ENCODE measurements at regions not wholly inside any gene's neighbourhood (a gene's known extent, or its start where the extent isn't known, plus 50 kb on each side); places are given as distances from the start of the nearest gene placed in this dataset.

DNA sequence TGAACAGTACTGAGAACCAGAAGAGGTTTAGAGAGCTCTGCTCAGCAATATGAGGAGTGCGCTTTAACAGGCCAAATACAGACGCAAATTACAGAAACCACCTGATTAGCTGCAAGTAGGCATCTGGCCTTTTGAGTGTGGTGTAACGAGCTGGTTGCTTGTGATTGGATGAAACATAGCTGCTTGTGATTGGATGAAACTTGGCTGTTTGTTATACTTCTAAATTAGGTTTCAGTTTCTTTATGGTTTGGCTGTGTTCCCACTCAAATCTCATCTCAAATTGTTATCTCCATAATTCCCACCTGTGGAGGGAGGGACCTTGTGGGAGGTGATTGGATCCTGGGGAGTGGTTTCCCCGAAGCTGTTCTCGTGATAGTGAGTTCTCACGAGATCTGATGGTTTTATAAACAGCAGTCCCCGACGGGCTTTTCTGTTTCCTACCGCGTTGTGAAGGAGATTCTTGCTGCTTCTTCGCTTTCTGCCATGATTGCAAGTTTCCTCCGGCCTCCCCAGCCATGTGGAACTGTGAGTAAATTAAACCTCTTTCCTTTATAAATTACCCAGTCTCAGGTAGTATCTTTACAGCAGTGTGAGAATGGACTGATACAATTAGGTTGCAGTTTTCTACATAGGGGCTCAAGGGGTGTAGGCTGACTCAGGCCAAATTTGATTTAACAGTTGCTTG is 655.9 kb upstream of the MAN1A1 start:
- peak overlapping the region in 1 of 4 donors; percentile 36 for H3K4me3 Mint-ChIP-seq
- H3K27ac Mint-ChIP-seq, result no peak overlapping the region

DNA sequence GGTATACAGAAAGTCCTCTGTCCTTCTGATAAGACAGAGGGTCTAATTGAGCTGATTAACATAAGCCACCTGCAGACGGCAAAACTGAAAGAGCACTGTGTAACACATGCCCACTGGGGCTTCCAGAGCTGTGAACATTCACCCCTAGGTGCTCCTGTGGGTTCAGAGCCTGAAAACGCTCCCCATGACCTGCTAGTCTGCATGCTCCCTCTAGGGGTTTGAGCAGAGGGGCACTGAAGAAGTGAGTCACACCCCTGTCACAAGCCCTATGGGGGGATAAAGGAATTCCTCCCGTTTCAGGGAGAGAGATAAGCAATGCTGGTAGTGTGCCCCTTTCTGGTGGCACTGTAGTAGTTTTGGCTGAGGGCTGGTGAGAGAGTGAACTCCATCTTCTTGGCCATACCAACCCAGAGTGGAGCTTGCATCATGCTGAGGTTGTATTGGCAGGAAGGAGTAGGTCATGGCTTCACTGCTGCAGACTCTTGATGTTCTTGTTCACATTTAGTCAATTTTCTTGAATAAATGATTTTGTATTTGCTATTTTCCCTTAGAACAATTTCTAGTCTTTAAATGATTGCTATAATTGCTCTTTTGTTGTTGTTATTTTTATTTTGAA is 637.5 kb upstream of the MAN1A1 start:
- Mint-ChIP-seq H3K27ac (no peak overlapping the region), H3K9me3 (no peaks in the 10 kb centered on the region), H3K27me3 (no peaks in the 10 kb centered on the region), H3K4me1 (no peaks in the 10 kb centered on the region), H3K4me3 (no peak overlapping the region), H3K36me3 (no peaks in the 10 kb centered on the region)

More for the DNA sequence above, 655.9 kb upstream of the MAN1A1 start:
- peaks cover 0 to 3% (median 0%) of the 10 kb centered on the region in 3 donors for H3K4me1 Mint-ChIP-seq
- H3K27me3 Mint-ChIP-seq, result no peaks in the 10 kb centered on the region
- H3K36me3 Mint-ChIP-seq, result no peaks in the 10 kb centered on the region
- H3K9me3 Mint-ChIP-seq, result peaks cover 0 to 4% (median 2%) of the 10 kb centered on the region in 3 donors

DNA sequence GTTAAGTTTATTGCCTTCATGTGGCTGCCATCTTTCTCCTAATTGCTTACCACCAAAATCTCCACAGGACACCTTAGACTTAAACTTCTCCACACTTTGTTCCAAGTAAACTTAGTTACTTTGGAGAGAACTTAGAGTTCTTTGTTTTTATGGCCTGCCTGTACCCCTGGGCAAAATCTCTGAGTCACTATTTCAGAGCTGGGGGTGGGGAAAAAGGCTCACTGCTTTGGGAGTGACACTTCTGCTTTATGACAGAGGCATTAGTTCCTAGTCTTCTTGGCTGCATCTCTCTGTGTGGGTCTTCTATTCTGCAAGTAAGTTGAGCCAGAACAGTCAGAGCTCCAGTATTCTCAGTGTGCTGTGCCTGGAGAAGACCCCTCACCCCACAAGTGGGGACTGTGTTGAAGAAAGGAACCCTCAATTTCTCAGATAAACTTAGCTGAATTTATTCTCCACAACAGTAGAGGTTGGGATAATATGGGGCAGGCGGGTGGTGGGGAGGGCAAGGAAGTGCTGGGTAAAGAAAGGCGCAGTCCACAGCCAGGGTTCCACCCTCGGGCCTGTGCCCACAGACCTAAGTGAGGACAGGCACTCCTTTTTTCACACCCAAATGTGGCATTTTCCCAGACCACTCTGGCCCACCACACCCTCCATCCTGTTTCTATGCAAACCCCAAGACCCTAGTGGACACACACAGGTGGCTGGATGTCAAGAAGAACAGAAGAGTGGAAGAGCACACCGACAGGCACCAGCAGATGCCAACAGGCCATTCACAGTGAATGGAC is 636.6 kb upstream of the MAN1A1 start:
- Mint-ChIP-seq H3K4me3 (no peak overlapping the region), H3K9me3 (no peaks in the 10 kb centered on the region), H3K27me3 (no peaks in the 10 kb centered on the region), H3K4me1 (no peaks in the 10 kb centered on the region), H3K27ac (no peak overlapping the region), H3K36me3 (no peaks in the 10 kb centered on the region)

DNA sequence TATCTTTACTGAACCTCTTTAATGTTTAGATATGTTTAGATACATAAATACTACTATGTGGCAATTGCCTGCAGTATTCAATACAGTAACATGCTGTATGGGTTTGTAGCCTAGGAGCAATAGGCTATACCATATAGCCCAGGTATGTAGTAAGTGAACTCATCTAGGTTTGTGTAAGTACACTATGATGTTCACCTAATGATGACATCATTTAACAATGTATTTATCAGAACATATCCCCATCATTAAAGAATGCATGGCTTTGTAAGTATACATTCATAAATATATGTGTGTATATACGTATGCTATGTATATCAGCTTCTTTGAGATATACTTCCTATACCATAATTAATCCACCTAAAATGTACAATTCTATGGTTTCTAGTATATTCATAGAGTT is 631.2 kb upstream of the MAN1A1 start:
- Mint-ChIP-seq H3K27me3 (no peaks in the 10 kb centered on the region), H3K27ac (no peak overlapping the region), H3K4me1 (peaks cover 0 to 2% (median 0%) of the 10 kb centered on the region in 3 donors), H3K36me3 (no peaks in the 10 kb centered on the region), H3K9me3 (no peaks in the 10 kb centered on the region), H3K4me3 (no peak overlapping the region)

DNA sequence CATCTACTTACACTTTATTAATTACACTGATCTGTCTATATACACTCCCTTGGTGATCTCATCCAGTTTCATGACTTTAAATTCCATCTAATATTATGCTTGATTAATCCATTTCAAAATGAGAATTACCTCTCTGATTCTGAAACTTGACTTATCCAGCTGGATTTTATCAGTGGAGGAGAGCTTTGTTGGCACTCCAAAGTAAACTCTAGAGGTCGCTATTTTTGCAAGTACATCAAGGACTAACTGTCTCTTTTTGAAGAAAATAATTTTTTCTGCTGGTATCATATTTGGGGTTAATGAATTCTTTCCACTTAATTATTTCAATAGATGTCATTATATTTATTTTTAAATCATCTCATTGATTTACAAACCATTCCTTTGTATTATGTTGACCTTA is 630.3 kb upstream of the MAN1A1 start:
- no peak overlapping the region for H3K27ac Mint-ChIP-seq
- H3K4me1 Mint-ChIP-seq, result peaks cover 0 to 2% (median 0%) of the 10 kb centered on the region in 3 donors
- no peaks in the 10 kb centered on the region for H3K27me3 Mint-ChIP-seq
- no peaks in the 10 kb centered on the region for H3K36me3 Mint-ChIP-seq
- H3K4me3 Mint-ChIP-seq, result no peak overlapping the region
- H3K9me3 Mint-ChIP-seq, result no peaks in the 10 kb centered on the region

DNA sequence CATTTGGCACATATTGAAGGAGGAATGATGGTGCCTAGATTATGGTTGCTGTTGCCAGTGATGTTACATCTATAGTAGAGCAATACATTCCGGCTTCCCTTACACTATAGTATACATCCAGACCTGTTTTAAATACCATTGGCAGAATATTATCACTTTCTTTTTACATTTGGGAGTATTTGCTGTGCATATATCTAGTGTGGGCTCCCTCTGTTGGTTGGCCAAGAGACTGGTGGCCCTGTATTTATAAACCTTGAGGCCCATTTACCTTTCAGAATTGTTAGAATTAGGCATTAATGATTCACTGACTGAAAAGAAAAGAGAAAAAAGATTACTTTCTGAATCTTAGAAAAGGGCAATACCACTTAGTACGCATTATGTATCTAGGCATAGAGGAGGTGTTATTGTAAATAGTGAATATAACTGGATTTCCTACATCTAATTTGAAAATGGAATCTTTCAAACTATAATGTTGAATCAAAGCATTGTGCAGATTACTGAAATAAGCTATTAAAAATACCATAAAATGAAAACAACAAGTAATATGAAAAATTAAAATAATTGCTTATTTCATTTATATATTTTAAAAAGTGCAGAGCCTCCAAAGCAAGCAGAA is 628.8 kb upstream of the MAN1A1 start:
- H3K4me1 Mint-ChIP-seq, result peaks cover 0 to 2% (median 0%) of the 10 kb centered on the region in 3 donors

DNA sequence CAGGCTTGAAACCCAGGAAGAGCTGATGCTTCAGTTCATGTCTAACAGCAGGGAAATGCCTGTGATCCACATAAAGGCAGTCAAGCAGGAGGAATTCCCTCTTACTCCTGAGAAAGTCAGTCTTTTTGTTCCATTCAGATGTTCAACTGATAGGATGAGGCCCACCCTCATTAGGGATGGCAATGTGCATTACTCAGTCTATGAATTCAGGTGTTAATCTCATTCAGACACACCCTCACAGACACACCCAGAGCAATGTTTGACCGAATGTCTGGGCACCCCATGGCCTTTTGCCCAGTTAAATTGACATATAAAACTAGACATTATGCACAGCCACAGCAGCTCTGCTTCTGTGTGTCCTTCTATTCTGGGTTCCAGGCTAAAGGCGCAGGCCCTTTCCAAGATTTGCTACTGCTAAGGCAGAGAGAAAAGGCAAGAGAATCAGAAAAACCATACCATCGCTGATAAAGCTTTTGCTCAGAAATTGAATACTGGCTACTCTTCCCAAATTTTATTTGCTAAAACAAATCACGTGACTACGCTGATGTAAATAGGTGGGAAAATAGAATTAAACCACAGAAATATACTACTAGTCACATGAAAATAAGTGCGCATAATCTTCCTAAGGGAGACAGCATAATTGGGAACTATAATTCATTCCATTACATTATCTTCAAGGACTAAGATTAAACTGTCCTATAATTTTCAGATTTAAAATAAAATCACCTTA is 625.0 kb upstream of the MAN1A1 start:
- Mint-ChIP-seq H3K27ac (no peak overlapping the region), H3K27me3 (no peaks in the 10 kb centered on the region), H3K9me3 (no peaks in the 10 kb centered on the region), H3K36me3 (no peaks in the 10 kb centered on the region), H3K4me1 (peaks cover 0 to 2% (median 0%) of the 10 kb centered on the region in 3 donors), H3K4me3 (no peak overlapping the region)

More for the DNA sequence above, 628.8 kb upstream of the MAN1A1 start:
- no peaks in the 10 kb centered on the region for H3K27me3 Mint-ChIP-seq
- H3K27ac Mint-ChIP-seq, result no peak overlapping the region
- no peak overlapping the region for H3K4me3 Mint-ChIP-seq
- H3K9me3 Mint-ChIP-seq, result no peaks in the 10 kb centered on the region
- no peaks in the 10 kb centered on the region for H3K36me3 Mint-ChIP-seq

DNA sequence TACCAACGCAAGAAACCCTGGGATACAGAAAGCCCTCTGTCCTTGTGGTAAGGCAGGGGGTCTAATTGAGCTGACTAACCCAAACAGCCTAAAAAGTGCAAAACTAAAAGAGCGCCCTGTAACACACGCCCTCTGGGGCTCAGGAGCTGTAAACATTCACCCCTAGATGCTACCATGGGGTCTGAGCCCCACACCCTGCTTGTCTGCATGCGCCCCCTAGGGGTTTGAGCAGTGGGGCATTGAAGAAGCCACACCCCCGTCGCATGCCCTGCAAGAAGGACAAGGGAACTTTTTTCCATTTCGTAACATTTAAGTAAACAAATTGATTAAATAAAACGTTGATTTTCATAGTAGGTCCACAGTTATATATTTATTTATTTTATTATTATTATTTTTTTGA is 616.9 kb upstream of the MAN1A1 start:
- Mint-ChIP-seq H3K27ac (no peak overlapping the region), H3K27me3 (peaks cover 3% of the 10 kb centered on the region), H3K36me3 (no peaks in the 10 kb centered on the region), H3K4me3 (no peak overlapping the region), H3K9me3 (no peaks in the 10 kb centered on the region), H3K4me1 (no peaks in the 10 kb centered on the region)

DNA sequence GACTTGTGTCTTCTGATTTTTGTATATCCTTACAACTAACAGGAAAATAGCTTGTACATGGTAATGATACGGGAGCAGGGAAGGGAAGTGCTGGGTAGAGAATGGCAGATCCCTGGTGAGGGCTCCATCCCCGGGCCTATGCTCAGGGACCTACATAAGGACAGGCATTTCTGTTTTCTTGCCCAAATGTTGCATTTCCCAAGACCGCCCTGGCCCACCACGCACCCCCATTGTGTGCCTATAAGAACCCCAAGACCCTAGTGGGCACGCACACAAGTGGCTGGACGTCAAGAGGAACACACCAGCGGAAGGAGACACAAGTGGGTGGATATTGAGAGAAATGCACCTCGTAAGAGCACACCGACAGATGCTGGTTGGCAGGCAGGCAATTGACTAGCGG is 616.3 kb upstream of the MAN1A1 start:
- Mint-ChIP-seq H3K36me3 (no peaks in the 10 kb centered on the region), H3K27ac (no peak overlapping the region), H3K27me3 (peaks cover 3% of the 10 kb centered on the region), H3K9me3 (no peaks in the 10 kb centered on the region), H3K4me3 (no peak overlapping the region), H3K4me1 (peaks cover 0 to 1% (median 0%) of the 10 kb centered on the region in 3 donors)

DNA sequence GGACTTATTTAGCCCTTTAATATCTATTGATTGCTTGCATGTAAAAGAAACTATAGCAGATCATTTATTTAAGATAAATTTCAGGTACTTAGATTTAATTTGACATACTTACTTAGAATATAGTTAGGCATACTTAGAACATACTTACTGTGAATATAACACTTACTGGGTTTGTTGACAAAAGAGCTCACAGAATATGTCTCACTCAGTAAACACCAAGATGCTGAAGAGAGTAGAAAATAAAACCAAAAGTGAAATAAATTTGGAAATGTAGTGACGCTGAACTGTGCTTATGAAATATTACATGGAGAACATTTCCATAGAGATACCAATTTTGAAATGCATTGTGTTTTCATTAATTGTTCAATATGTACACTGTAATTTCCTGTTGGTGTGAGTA is 615.4 kb upstream of the MAN1A1 start:
- peaks cover 3% of the 10 kb centered on the region for H3K27me3 Mint-ChIP-seq
- H3K36me3 Mint-ChIP-seq, result no peaks in the 10 kb centered on the region
- H3K4me3 Mint-ChIP-seq, result no peak overlapping the region
- H3K9me3 Mint-ChIP-seq, result no peaks in the 10 kb centered on the region
- H3K4me1 Mint-ChIP-seq, result peaks cover 0 to 1% (median 0%) of the 10 kb centered on the region in 3 donors
- no peak overlapping the region for H3K27ac Mint-ChIP-seq

DNA sequence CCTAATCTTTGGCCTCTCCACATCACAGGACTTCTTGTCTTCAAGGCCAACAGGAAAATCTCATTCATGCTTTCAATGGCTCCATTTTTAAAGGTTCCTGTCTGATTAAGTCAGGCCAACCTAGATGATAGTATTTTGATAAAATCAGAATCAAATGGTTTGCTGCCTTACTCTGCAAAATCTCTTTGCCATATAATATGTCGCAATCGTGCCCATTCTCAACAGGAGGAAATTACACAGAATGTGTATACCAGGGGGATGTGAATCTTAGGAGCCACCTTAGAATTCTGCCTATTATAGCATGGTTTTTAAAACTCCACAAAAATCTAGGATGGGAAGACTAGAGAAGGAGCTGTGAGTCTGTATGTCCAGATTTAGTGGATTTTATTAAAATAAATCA is 612.9 kb upstream of the MAN1A1 start:
- Mint-ChIP-seq H3K27ac (no peak overlapping the region), H3K27me3 (peaks cover 3% of the 10 kb centered on the region), H3K36me3 (no peaks in the 10 kb centered on the region), H3K4me3 (no peak overlapping the region), H3K4me1 (peaks cover 0 to 1% (median 0%) of the 10 kb centered on the region in 3 donors), H3K9me3 (no peaks in the 10 kb centered on the region)

DNA sequence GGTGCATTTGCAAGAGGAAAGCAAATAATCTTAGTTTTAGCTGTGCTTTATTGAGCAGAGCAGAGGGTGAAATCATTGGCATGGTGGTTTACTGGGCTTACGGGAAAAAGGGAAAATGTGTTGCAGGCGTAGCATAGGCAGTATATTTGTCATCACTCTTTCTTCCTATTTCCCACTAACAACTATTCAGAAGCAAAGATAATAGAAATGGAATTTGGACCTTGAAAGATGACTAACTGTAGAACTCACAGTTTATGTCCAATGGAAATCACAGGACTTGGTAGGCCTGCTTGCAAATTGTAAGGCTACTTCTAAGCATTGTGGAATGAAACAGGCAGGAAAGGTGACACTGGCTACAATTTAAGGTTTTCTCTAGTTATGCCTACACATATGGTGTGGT is 611.9 kb upstream of the MAN1A1 start:
- Mint-ChIP-seq H3K4me3 (no peak overlapping the region), H3K27ac (no peak overlapping the region), H3K4me1 (peaks cover 0 to 1% (median 0%) of the 10 kb centered on the region in 3 donors), H3K36me3 (no peaks in the 10 kb centered on the region), H3K9me3 (no peaks in the 10 kb centered on the region), H3K27me3 (peaks cover 3% of the 10 kb centered on the region)

DNA sequence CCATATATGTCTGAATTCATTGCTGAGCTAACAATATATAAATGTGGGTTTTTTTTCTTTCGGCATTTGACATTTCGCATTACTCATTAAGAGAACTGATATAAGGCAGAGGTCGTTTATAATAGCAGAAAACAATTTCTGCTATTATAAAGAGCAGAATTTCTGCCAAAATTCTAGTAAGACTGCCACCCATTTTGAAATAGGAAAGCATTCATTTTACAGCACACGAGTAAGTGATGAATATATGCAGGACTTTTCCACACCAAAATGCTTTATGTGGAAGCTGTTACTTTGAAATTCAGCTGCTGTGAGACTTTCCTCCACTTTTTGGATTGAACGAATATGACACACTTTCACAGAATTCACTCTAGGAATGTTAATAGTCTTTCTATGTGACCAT is 610.9 kb upstream of the MAN1A1 start:
- Mint-ChIP-seq H3K9me3 (no peaks in the 10 kb centered on the region), H3K27ac (no peak overlapping the region), H3K4me3 (no peak overlapping the region), H3K27me3 (no peaks in the 10 kb centered on the region), H3K4me1 (peaks cover 0 to 1% (median 0%) of the 10 kb centered on the region in 3 donors), H3K36me3 (no peaks in the 10 kb centered on the region)

DNA sequence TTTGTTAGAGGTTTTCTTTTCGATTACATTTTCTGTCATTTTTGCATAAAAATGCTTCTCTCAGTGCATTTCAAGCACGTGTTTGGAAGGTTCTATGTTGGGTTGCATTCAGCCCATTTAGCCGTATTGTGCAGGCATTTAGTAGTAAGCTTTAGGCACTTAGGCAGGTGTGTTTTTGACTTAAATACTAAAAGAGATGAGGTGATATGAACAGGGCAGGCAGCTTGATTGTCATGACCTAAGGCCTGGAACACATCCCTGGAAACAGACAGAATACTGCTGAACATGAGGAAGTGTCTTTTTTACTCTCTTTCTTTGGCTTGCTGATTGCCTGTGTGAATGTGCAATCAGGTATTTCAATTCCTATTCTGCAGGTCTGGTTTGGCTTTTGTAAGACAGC is 610.5 kb upstream of the MAN1A1 start:
- Mint-ChIP-seq H3K36me3 (no peaks in the 10 kb centered on the region), H3K9me3 (no peaks in the 10 kb centered on the region), H3K4me1 (peaks cover 0 to 1% (median 0%) of the 10 kb centered on the region in 3 donors), H3K27me3 (no peaks in the 10 kb centered on the region), H3K4me3 (no peak overlapping the region), H3K27ac (no peak overlapping the region)

Data from IgD-negative memory B cell (primary cell).